Ovary (tissue), 3 donors: ENCODE measurements at regions not wholly inside any gene's neighbourhood (a gene's known extent, or its start where the extent isn't known, plus 50 kb on each side); places are given as distances from the start of the nearest gene placed in this dataset.

ENCODE experiments used
- CTCF ChIP-seq, 3 donors: fragments of 450-650 bp in 2 of 3; fragments of 200-600 bp in 1 of 3; IDR thresholded peaks; one replicate each; pipeline versions ENCODE4 v1.5.1 to v1.8.0; 2016 to 2022; ENCODE audit warnings: antibody characterized with exemption in 3 of 3, mild to moderate bottlenecking in 1 of 3
- EP300 ChIP-seq: sonication (generic); formaldehyde crosslinking; IDR thresholded peaks from one replicate; pipeline ENCODE4 v1.6.1; 2017; ENCODE audit warnings: antibody characterized with exemption
- donor health status: DM: no; HTN: no; CAD: no.

GRCh38 chr1:11418056-11418455, 60.9 kb upstream of the DISP3 start:
- TF ChIP-seq CTCF (IDR thresholded peaks at IDR 0.05) = no peak
- no peak for TF ChIP-seq EP300
